Naive thymus-derived CD4-positive, alpha-beta T cell (primary cell): ENCODE measurements at regions not wholly inside any gene's neighbourhood (a gene's known extent, or its start where the extent isn't known, plus 50 kb on each side); places are given as distances from the start of the nearest gene placed in this dataset.

Experiments
- ATAC-seq: fragments of 150-1000 bp; cut with Tn5 transposase; 2 replicates; pipeline ENCODE4 v1.10.0; 2021; ENCODE audit warnings: mild to moderate bottlenecking, moderate library complexity
- CTCF ChIA-PET: fragments of 350-600 bp; sonication (Branson Sonifier 250); formaldehyde crosslinking; loops from one replicate; lab custom pipeline; 2021; ENCODE audit warnings: antibody characterized with exemption; lab: Charles Lee
- POLR2A ChIA-PET: fragments of 350-600 bp; sonication (Branson Sonifier 250); formaldehyde crosslinking; loops from one replicate; lab custom pipeline; 2021; ENCODE audit warnings: antibody characterized with exemption, inconsistent platforms; lab: Charles Lee
- DNase-seq, 9 donors: peaks; one replicate each; pipeline versions ENCODE4 v3.0.0 to v3.0.0-alpha.2; 2020 to 2022; ENCODE audit warnings: mixed read lengths in 1 of 9
- H3K27ac ChIP-seq: one replicate; pipeline ENCODE4 v1.7.0; 2013; ENCODE audit warnings: mild to moderate bottlenecking, low read depth, low read length, moderate library complexity
- H3K27me3 ChIP-seq, 2 donors: one replicate each; pipeline ENCODE4 v1.7.0; 2013; ENCODE audit warnings: low read length in 2 of 2, mild to moderate bottlenecking in 2 of 2, moderate library complexity in 2 of 2; ENCODE audit not compliant: control insufficient read depth in 2 of 2, insufficient read depth in 2 of 2
- H3K36me3 ChIP-seq, 3 experiments: 1 replicate in 2 of 3; 2 replicates in 1 of 3; pipeline ENCODE4 v1.7.0; 2013; ENCODE audit warnings: low read length in 3 of 3, mild to moderate bottlenecking in 3 of 3, moderate library complexity in 1 of 3; ENCODE audit not compliant: insufficient read depth in 3 of 3, control insufficient read depth in 2 of 3
- H3K4me1 ChIP-seq, 2 donors: one replicate each; pipeline ENCODE4 v1.7.0; 2013; ENCODE audit warnings: low read length in 2 of 2, mild to moderate bottlenecking in 2 of 2, moderate library complexity in 1 of 2; ENCODE audit not compliant: control insufficient read depth in 2 of 2, insufficient read depth in 2 of 2
- H3K4me3 ChIP-seq: 2 replicates; pipeline ENCODE4 v1.7.0; 2013; ENCODE audit warnings: mild to moderate bottlenecking, low read length
- H3K9me3 ChIP-seq, 3 experiments: 1 replicate in 2 of 3; 2 replicates in 1 of 3; pipeline ENCODE4 v1.7.0; 2013; ENCODE audit warnings: low read length in 3 of 3; ENCODE audit not compliant: control insufficient read depth in 2 of 3
- H3K27ac Mint-ChIP-seq, 9 donors: one replicate each; pipeline ENCODE4 v1.8.0; 2020 to 2022; ENCODE audit warnings: mixed read lengths in 9 of 9, mild to moderate bottlenecking in 8 of 9, moderate library complexity in 5 of 9, inconsistent platforms in 2 of 9
- H3K27me3 Mint-ChIP-seq, 5 donors: one replicate each; pipeline ENCODE4 v1.8.0; 2021 to 2022; ENCODE audit warnings: mixed read lengths in 5 of 5, mild to moderate bottlenecking in 1 of 5
- H3K36me3 Mint-ChIP-seq, 5 donors: one replicate each; pipeline ENCODE4 v1.8.0; 2020 to 2022; ENCODE audit warnings: mixed read lengths in 5 of 5, mild to moderate bottlenecking in 3 of 5, inconsistent platforms in 1 of 5
- H3K4me1 Mint-ChIP-seq, 7 donors: one replicate each; pipeline ENCODE4 v1.8.0; 2020 to 2022; ENCODE audit warnings: mixed read lengths in 7 of 7, mild to moderate bottlenecking in 3 of 7, inconsistent platforms in 1 of 7
- H3K4me3 Mint-ChIP-seq, 10 donors: one replicate each; pipeline ENCODE4 v1.8.0; 2020 to 2022; ENCODE audit warnings: mild to moderate bottlenecking in 10 of 10, mixed read lengths in 10 of 10, moderate library complexity in 6 of 10, inconsistent platforms in 2 of 10
- H3K9me3 Mint-ChIP-seq, 11 donors: one replicate each; pipeline ENCODE4 v1.8.0; 2020 to 2022; ENCODE audit warnings: mixed read lengths in 11 of 11, mild to moderate bottlenecking in 4 of 11, inconsistent platforms in 1 of 11, moderate library complexity in 1 of 11
- intact Hi-C, 2 donors: fragments of 100-400 bp; cut with micrococcal nuclease; formaldehyde crosslinking; loops; one replicate each; pipeline ENCODE4 v1.15.1; 2023

DNA sequence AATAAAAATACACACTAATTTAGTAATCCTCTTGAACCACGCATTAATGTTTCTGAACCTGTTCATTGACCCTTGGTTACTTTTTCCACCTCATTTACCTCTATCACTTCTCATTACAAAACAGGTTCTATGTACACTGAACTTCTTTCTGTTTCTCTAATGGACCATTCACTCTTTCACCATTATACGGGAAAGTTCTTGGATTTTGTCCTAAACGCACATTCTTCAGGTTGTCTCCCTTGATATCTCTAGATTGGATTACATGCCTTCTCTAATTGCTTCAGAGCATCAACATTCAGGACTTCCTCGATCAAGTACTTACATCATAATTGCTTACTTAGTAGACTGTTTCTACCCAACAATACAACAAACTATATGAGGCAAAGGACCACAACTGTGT lies 359.4 kb upstream of the FSTL5 start:
- intact Hi-C loops = no loop called here

DNA sequence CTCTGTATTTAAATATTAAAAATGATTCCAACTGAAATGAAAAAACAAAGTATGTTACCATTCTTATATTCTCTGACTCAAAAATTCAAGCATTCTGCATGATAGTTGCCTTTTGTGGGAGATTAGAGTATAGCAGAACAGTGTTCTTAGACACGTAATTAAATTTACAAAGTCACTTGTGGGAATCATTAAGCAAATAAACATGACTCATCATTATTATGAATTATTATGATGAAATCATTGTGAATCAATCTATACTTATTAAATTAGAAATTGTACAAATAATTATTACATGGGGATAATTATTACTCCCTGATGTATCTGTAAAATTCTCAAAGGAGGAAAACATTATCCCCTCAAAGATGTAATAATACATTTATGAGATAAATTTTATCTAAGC lies 358.9 kb upstream of the FSTL5 start:
- ChIA-PET CTCF (no interaction called here), POLR2A (no interaction called here)
- H3K27ac Mint-ChIP-seq = no peak overlapping the region
- intact Hi-C loops = no loop called here
- no peaks in the 10 kb centered on the region for H3K9me3 ChIP-seq
- H3K36me3 ChIP-seq = no peaks in the 10 kb centered on the region
- DNase-seq = no peak
- H3K9me3 Mint-ChIP-seq = peaks cover 0 to 5% (median 0%) of the 10 kb centered on the region in 11 donors
- ATAC-seq = no peak
- no peaks in the 10 kb centered on the region for H3K36me3 Mint-ChIP-seq
- H3K27ac ChIP-seq = no peak overlapping the region
- no peaks in the 10 kb centered on the region for H3K4me1 ChIP-seq
- no peak overlapping the region for H3K4me3 ChIP-seq
- H3K27me3 Mint-ChIP-seq = no peaks in the 10 kb centered on the region
- no peak overlapping the region for H3K4me3 Mint-ChIP-seq
- no peaks in the 10 kb centered on the region for H3K27me3 ChIP-seq
- H3K4me1 Mint-ChIP-seq = no peaks in the 10 kb centered on the region

More for the DNA sequence above, 359.4 kb upstream of the FSTL5 start:
- no peak overlapping the region for H3K27ac Mint-ChIP-seq
- no peak for ATAC-seq
- Histone ChIP-seq H3K36me3 (no peaks in the 10 kb centered on the region), H3K4me1 (no peaks in the 10 kb centered on the region), H3K27ac (no peak overlapping the region), H3K4me3 (no peak overlapping the region), H3K27me3 (no peaks in the 10 kb centered on the region), H3K9me3 (no peaks in the 10 kb centered on the region)
- no peaks in the 10 kb centered on the region for H3K27me3 Mint-ChIP-seq
- ChIA-PET POLR2A (no interaction called here), CTCF (no interaction called here)
- H3K36me3 Mint-ChIP-seq = no peaks in the 10 kb centered on the region
- no peak overlapping the region for H3K4me3 Mint-ChIP-seq
- peaks cover 0 to 5% (median 0%) of the 10 kb centered on the region in 11 donors for H3K9me3 Mint-ChIP-seq
- H3K4me1 Mint-ChIP-seq = no peaks in the 10 kb centered on the region
- no peak for DNase-seq

DNA sequence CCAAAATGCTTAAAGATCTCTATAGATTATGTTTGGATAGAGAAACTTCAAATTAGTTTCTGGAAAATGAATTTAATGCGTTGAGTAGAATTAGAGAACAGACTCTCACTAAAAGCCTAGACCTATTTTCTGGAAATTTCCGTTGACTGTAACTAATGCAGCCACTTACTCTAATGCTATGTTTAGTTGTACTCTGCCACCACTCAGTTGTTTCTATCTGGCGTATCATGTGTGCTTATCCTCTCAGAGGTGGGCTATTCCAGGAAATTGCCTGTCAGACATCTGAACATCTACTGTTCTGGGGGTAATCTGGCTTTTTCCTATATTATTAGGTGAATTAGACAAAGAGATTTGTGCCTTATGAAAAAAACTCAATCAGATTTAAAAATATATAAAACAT lies 347.1 kb upstream of the FSTL5 start:
- no peaks in the 10 kb centered on the region for H3K4me1 ChIP-seq
- Mint-ChIP-seq H3K4me3 (no peak overlapping the region), H3K27me3 (no peaks in the 10 kb centered on the region), H3K27ac (no peak overlapping the region), H3K4me1 (no peaks in the 10 kb centered on the region), H3K36me3 (no peaks in the 10 kb centered on the region), H3K9me3 (no peaks in the 10 kb centered on the region)
- POLR2A ChIA-PET = no interaction called here
- ATAC-seq (no peak), DNase-seq (no peak)
- no peaks in the 10 kb centered on the region for H3K9me3 ChIP-seq
- H3K4me3 ChIP-seq = no peak overlapping the region
- no peak overlapping the region for H3K27ac ChIP-seq
- no peaks in the 10 kb centered on the region for H3K36me3 ChIP-seq
- intact Hi-C loops = no loop called here
- CTCF ChIA-PET = no interaction called here
- no peaks in the 10 kb centered on the region for H3K27me3 ChIP-seq

DNA sequence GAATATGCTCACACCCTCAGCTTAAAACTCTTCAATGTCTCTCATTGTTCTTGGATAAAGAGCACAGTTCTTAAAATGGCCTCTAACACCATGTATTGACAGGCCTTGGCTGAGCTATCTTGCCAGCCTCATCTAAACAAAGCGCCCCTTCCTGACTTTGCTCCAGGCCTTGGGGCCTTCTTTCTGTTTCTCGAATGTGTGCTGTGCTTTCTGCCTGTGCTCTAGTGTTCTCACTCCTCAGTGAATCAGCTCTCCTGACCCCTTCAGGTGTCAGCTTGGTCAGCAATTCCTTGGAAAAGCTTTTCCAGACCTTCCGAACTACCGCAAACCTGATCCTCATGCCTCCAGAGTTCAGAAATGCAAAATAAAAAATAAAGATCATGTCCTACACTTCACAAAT lies 346.3 kb upstream of the FSTL5 start:
- no peak overlapping the region for H3K27ac Mint-ChIP-seq
- no peaks in the 10 kb centered on the region for H3K27me3 Mint-ChIP-seq
- no peak overlapping the region for H3K4me3 Mint-ChIP-seq
- ChIA-PET POLR2A (no interaction called here), CTCF (no interaction called here)
- Histone ChIP-seq H3K36me3 (no peaks in the 10 kb centered on the region), H3K9me3 (no peaks in the 10 kb centered on the region), H3K4me3 (no peak overlapping the region), H3K27me3 (no peaks in the 10 kb centered on the region), H3K27ac (no peak overlapping the region), H3K4me1 (no peaks in the 10 kb centered on the region)
- intact Hi-C loops = no loop called here
- H3K36me3 Mint-ChIP-seq = no peaks in the 10 kb centered on the region
- no peaks in the 10 kb centered on the region for H3K9me3 Mint-ChIP-seq
- DNase-seq (no peak), ATAC-seq (no peak)
- no peaks in the 10 kb centered on the region for H3K4me1 Mint-ChIP-seq

DNA sequence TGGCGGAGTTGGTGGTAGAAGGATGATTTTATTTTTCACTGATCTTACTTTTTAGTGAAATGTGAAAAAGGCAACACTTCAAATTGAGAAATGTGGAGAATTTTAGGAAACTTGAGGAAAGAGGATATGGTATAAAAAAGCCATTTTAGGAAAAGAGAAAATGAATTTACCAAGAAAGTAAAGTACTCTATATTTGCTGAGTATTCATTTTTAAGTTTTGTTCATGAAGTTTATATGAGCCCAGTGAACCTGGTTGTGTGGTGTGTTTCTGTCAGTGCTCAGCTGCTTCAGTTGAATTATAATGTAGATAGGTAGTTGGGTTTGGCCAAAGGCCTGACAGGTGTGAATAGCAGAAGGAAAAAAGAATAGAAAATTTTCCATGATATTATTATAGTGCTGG lies 345.5 kb upstream of the FSTL5 start:
- no peaks in the 10 kb centered on the region for H3K4me1 Mint-ChIP-seq
- ATAC-seq (no peak), DNase-seq (no peak)
- no peak overlapping the region for H3K4me3 Mint-ChIP-seq
- H3K27me3 ChIP-seq = no peaks in the 10 kb centered on the region
- H3K27me3 Mint-ChIP-seq = no peaks in the 10 kb centered on the region
- intact Hi-C loops = no loop called here
- CTCF ChIA-PET = no interaction called here
- H3K9me3 ChIP-seq = no peaks in the 10 kb centered on the region
- no peaks in the 10 kb centered on the region for H3K36me3 ChIP-seq
- H3K4me1 ChIP-seq = no peaks in the 10 kb centered on the region
- H3K27ac Mint-ChIP-seq = no peak overlapping the region
- no peaks in the 10 kb centered on the region for H3K9me3 Mint-ChIP-seq
- H3K4me3 ChIP-seq = no peak overlapping the region
- H3K36me3 Mint-ChIP-seq = no peaks in the 10 kb centered on the region
- no peak overlapping the region for H3K27ac ChIP-seq
- POLR2A ChIA-PET = no interaction called here

DNA sequence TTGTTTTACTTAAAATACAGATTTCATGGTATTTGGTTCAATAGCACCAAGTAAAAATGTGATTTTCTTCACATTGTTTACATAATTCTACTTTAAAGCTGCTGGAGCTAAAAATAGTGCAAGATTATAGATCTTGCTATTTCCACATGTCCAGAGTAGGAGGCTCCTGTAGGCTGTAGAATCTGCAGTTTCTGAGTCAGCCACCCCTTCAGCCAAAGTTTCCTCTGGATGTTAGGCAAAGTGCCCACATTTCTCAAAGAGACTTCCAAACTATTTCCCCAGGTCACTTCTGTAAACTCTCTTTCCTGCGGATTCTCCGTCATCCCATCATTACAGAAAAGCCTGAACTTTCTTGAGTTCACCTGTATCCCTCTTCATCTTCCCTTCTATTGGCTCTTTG lies 342.5 kb upstream of the FSTL5 start:
- no peak overlapping the region for H3K4me3 Mint-ChIP-seq

DNA sequence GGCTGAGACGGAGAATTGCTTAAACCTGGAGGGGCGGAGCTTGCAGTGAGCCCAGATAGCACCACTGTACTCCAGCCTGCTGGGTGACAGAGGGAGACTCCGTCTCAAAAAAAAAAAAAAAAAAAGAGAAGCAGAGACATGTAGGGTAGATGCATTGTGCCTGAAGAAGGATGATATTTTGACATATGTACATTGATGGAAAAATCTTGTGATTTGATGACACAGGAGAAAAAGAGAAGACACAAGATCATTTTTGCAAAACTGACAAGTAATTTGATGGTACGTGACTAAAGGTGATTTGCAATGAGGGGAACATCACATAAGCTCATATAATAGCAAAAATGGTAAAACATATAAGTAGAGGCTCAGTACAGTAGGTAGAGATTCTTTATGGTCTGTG lies 340.1 kb upstream of the FSTL5 start:
- ATAC-seq (no peak), DNase-seq (no peak)
- H3K36me3 Mint-ChIP-seq = no peaks in the 10 kb centered on the region
- no peak overlapping the region for H3K4me3 Mint-ChIP-seq
- no peak overlapping the region for H3K4me3 ChIP-seq
- no peaks in the 10 kb centered on the region for H3K4me1 Mint-ChIP-seq
- peaks cover 0 to 17% (median 5%) of the 10 kb centered on the region in 5 donors for H3K27me3 Mint-ChIP-seq
- no peaks in the 10 kb centered on the region for H3K27me3 ChIP-seq
- no peaks in the 10 kb centered on the region for H3K9me3 ChIP-seq
- no peaks in the 10 kb centered on the region for H3K4me1 ChIP-seq
- no peak overlapping the region for H3K27ac Mint-ChIP-seq
- no peaks in the 10 kb centered on the region for H3K36me3 ChIP-seq
- POLR2A ChIA-PET = no interaction called here
- H3K27ac ChIP-seq = no peak overlapping the region
- peaks cover 0 to 1% (median 0%) of the 10 kb centered on the region in 11 donors for H3K9me3 Mint-ChIP-seq
- CTCF ChIA-PET = no interaction called here
- intact Hi-C loops = no loop called here

More for the DNA sequence above, 342.5 kb upstream of the FSTL5 start:
- no peak for ATAC-seq
- peaks cover 0 to 14% (median 5%) of the 10 kb centered on the region in 5 donors for H3K27me3 Mint-ChIP-seq
- H3K36me3 Mint-ChIP-seq = no peaks in the 10 kb centered on the region
- POLR2A ChIA-PET = no interaction called here
- no peak overlapping the region for H3K27ac Mint-ChIP-seq
- intact Hi-C loops = no loop called here
- CTCF ChIA-PET = no interaction called here
- H3K4me1 Mint-ChIP-seq = no peaks in the 10 kb centered on the region
- no peak overlapping the region for H3K4me3 ChIP-seq
- H3K9me3 ChIP-seq = no peaks in the 10 kb centered on the region
- peaks cover 0 to 1% (median 0%) of the 10 kb centered on the region in 11 donors for H3K9me3 Mint-ChIP-seq
- H3K36me3 ChIP-seq = no peaks in the 10 kb centered on the region
- DNase-seq = no peak
- no peak overlapping the region for H3K27ac ChIP-seq
- H3K27me3 ChIP-seq = no peaks in the 10 kb centered on the region
- H3K4me1 ChIP-seq = no peaks in the 10 kb centered on the region
